ENCODE measurements at regions not wholly inside any gene's neighbourhood (a gene's known extent, or its start where the extent isn't known, plus 50 kb on each side); places are given as distances from the start of the nearest gene placed in this dataset.

DNA sequence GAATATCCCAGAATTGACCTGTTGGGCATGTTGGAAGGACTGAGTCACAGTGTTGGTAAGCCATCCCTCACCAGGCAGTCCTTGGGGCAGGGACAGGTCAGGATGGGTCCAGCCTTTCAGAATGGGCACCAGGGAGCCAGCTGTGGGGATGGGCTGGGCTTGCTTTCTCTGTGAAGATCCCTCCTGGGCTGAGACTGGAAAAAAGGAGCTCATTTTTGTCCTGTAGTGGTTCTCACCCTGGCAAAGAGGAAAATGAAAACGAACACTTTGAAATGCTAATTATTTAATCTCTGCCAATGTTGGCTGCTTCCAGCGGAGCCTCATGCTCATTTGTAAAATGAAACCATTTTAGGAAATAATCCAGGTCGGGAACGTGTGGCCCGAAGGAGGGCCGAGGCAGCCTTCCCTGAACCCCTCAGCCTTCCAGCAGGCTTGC, 237.5 kb upstream of the SALL1 start:
- CTCF ChIA-PET: no interaction called here
- H3K18ac ChIP-seq (ENCODE audit: low read depth, low read length): no peak overlapping the region
- H2AFZ ChIP-seq (replicated peaks; ENCODE audit: low read length, poor library complexity): no peak overlapping the region
- no peak overlapping the region for H4K8ac ChIP-seq (ENCODE audit: low read depth in 2 of 2, low read length in 2 of 2)
- H3K9me1 ChIP-seq (ENCODE audit: insufficient read depth, low read length): peaks cover 2% of the 10 kb centered on the region
- H4K5ac ChIP-seq (ENCODE audit: low read depth, low read length): no peak overlapping the region
- TF ChIP-seq BHLHE40 (IDR thresholded peaks at IDR 0.05; ENCODE audit: low read depth, low read length): no peak
- no peak for TF ChIP-seq RCOR1 (IDR thresholded peaks at IDR 0.05; ENCODE audit: insufficient replicate concordance, low read length)
- TF ChIP-seq RFX5 (IDR thresholded peaks at IDR 0.05; ENCODE audit: low read depth, low read length): no peak
- no peak for TF ChIP-seq POLR2A (IDR thresholded peaks at IDR 0.05; ENCODE audit: low read depth, low read length)
- TF ChIP-seq FOS (IDR thresholded peaks at IDR 0.05; ENCODE audit: low read depth, low read length): no peak
- no peak for TF ChIP-seq MXI1 (IDR thresholded peaks at IDR 0.05; ENCODE audit: borderline replicate concordance, low read depth, low read length)
- TF ChIP-seq RAD21 (IDR thresholded peaks at IDR 0.05; ENCODE audit: low read length): no peak
- TF ChIP-seq, protein P1, sequence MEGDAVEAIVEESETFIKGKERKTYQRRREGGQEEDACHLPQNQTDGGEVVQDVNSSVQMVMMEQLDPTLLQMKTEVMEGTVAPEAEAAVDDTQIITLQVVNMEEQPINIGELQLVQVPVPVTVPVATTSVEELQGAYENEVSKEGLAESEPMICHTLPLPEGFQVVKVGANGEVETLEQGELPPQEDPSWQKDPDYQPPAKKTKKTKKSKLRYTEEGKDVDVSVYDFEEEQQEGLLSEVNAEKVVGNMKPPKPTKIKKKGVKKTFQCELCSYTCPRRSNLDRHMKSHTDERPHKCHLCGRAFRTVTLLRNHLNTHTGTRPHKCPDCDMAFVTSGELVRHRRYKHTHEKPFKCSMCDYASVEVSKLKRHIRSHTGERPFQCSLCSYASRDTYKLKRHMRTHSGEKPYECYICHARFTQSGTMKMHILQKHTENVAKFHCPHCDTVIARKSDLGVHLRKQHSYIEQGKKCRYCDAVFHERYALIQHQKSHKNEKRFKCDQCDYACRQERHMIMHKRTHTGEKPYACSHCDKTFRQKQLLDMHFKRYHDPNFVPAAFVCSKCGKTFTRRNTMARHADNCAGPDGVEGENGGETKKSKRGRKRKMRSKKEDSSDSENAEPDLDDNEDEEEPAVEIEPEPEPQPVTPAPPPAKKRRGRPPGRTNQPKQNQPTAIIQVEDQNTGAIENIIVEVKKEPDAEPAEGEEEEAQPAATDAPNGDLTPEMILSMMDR (conservative IDR thresholded peaks at IDR 0.05; ENCODE audit: low read depth, low read length): no peak
- TF ChIP-seq, protein P2, sequence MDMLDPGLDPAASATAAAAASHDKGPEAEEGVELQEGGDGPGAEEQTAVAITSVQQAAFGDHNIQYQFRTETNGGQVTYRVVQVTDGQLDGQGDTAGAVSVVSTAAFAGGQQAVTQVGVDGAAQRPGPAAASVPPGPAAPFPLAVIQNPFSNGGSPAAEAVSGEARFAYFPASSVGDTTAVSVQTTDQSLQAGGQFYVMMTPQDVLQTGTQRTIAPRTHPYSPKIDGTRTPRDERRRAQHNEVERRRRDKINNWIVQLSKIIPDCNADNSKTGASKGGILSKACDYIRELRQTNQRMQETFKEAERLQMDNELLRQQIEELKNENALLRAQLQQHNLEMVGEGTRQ (IDR thresholded peaks at IDR 0.05; ENCODE audit: low read depth, low read length): no peak
- TF ChIP-seq SMC3 (IDR thresholded peaks at IDR 0.05; ENCODE audit: low read depth, low read length): no peak
- TF ChIP-seq CHD1 (IDR thresholded peaks at IDR 0.05; ENCODE audit: low read depth, low read length): no peak
- TF ChIP-seq MAZ (IDR thresholded peaks at IDR 0.05; ENCODE audit: borderline replicate concordance, low read depth, low read length): no peak
- no peak for TF ChIP-seq NFE2L2 (IDR thresholded peaks at IDR 0.05; ENCODE audit: low read depth, low read length)
- TF ChIP-seq, protein P3, sequence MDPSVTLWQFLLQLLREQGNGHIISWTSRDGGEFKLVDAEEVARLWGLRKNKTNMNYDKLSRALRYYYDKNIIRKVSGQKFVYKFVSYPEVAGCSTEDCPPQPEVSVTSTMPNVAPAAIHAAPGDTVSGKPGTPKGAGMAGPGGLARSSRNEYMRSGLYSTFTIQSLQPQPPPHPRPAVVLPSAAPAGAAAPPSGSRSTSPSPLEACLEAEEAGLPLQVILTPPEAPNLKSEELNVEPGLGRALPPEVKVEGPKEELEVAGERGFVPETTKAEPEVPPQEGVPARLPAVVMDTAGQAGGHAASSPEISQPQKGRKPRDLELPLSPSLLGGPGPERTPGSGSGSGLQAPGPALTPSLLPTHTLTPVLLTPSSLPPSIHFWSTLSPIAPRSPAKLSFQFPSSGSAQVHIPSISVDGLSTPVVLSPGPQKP (IDR thresholded peaks at IDR 0.05; ENCODE audit: borderline replicate concordance, low read depth, low read length): no peak
- no peak for TF ChIP-seq MAFK (IDR thresholded peaks at IDR 0.05; ENCODE audit: low read depth, low read length)
- TF ChIP-seq CEBPB (IDR thresholded peaks at IDR 0.05; ENCODE audit: low read depth, low read length): no peak
- no peak overlapping the region for H2AK5ac ChIP-seq (ENCODE audit: low read depth, low read length)
- POLR2A ChIA-PET (ENCODE audit: unreplicated experiment): no interaction called here
- H4K20me1 ChIP-seq (ENCODE audit: insufficient read depth, low read length): no peaks in the 10 kb centered on the region
- no peaks in the 10 kb centered on the region for H3K36me3 ChIP-seq (ENCODE audit: control insufficient read depth, insufficient read depth, low read length)
- dilution Hi-C loops (cut with HindIII; ENCODE audit: low sequenced_read_pairs, unreplicated experiment) (no loop called here), in situ Hi-C loops (cut with MboI; ENCODE audit: low sequenced_read_pairs) (no loop called here), intact Hi-C loops (cut with micrococcal nuclease) (no loop called here)
- no peak overlapping the region for H3K9ac ChIP-seq (ENCODE audit: low read depth, low read length)
- no peak overlapping the region for H3K4me3 ChIP-seq (ENCODE audit: insufficient read depth, low read depth, low read length)
- no peak overlapping the region for H3K4ac ChIP-seq (ENCODE audit: low read depth, low read length)
- peaks cover 2% of the 10 kb centered on the region; the same call in 1 of the 2 replicates for H3K4me1 ChIP-seq (ENCODE audit: control insufficient read depth, insufficient read depth, low read length)
- no peak overlapping the region for H3K23ac ChIP-seq (ENCODE audit: low read depth, low read length)
- H2BK20ac ChIP-seq (ENCODE audit: low read depth, low read length): no peak overlapping the region
- H3K14ac ChIP-seq (replicated peaks; ENCODE audit: low read depth, low read length): no peak overlapping the region
- no peak overlapping the region for H2AK9ac ChIP-seq (replicated peaks; ENCODE audit: low read depth, low read length, poor library complexity)
- no peak overlapping the region for H3K56ac ChIP-seq (ENCODE audit: extremely low read depth, insufficient read depth, low read length)
- ATAC-seq (ENCODE audit: low read depth) (no peak), DNase-seq (no peak)
- H2BK120ac ChIP-seq (ENCODE audit: low read depth, low read length): no peak overlapping the region
- H3K4me2 ChIP-seq (ENCODE audit: low read depth, low read length): no peak overlapping the region
- H2BK5ac ChIP-seq (ENCODE audit: low read depth, low read length, poor library complexity, severe bottlenecking): no peak overlapping the region
- no peak overlapping the region for H2BK15ac ChIP-seq (ENCODE audit: low read depth, low read length)
- no peak overlapping the region for H3K27ac ChIP-seq (ENCODE audit: insufficient read depth, low read length)
- no peak overlapping the region for H4K91ac ChIP-seq (ENCODE audit: insufficient read depth, low read depth, low read length)
- H3K9me3 ChIP-seq (ENCODE audit: control insufficient read depth, insufficient read depth, low read length): peaks cover 2% of the 10 kb centered on the region; the same call in 1 of the 2 replicates
- BruUV-seq (replicated peaks): no TSS peak
- no peaks in the 10 kb centered on the region for H3K79me1 ChIP-seq (ENCODE audit: low read depth in 1 of 2, low read length in 2 of 2)
- H3K27me3 ChIP-seq (ENCODE audit: control insufficient read depth, insufficient read depth, low read length): no peaks in the 10 kb centered on the region
- 79% methylated on average over 5 of the region's 6 CpGs; no CpG with 5 or more reads in 1 of the 2 experiments for WGBS, 2 experiments (ENCODE audit: extremely low coverage in 2 of 2, insufficient read length in 1 of 2)

Measured in IMR-90 (cell line).